GM18498 (cell line): ENCODE measurements at regions not wholly inside any gene's neighbourhood (a gene's known extent, or its start where the extent isn't known, plus 50 kb on each side); places are given as distances from the start of the nearest gene placed in this dataset.
"Not testable (repeated sequence)": the region's sequence is repeated elsewhere in the genome, so short reads cannot be mapped to it uniquely, and the experiment has no call there.

Source experiments
- ATAC-seq: cut with Tn5 transposase; IDR thresholded peaks from one replicate; pipeline ENCODE4 v1.9.1; 2021; ENCODE audit warnings: mild to moderate bottlenecking, moderate library complexity; ENCODE audit not compliant: unreplicated experiment

- no peak for ATAC-seq
These were observed 185.6 kb downstream of the C7orf25 start for GRCh38 chr7:42726066-42726785.

- ATAC-seq: no peak
These were observed 189.2 kb downstream of the C7orf25 start for GRCh38 chr7:42722716-42723115.

- ATAC-seq: no peak
These were observed 189.7 kb downstream of the C7orf25 start for GRCh38 chr7:42722198-42722597.

- no peak for ATAC-seq
These were observed 190.7 kb downstream of the C7orf25 start for GRCh38 chr7:42720991-42721796.

GRCh38 chr7:42720012-42720411, 191.9 kb downstream of the C7orf25 start:
- ATAC-seq: no peak

GRCh38 chr7:42718466-42718865, 193.4 kb downstream of the C7orf25 start:
- not testable (repeated sequence) for ATAC-seq

- no peak for ATAC-seq
These were observed 197.5 kb downstream of the C7orf25 start for GRCh38 chr7:42714356-42714755.

- ATAC-seq: no peak
These were observed 202.6 kb downstream of the C7orf25 start for GRCh38 chr7:42709284-42709683.

GRCh38 chr7:42704710-42705109, 207.2 kb downstream of the C7orf25 start:
- no peak for ATAC-seq

- ATAC-seq: no peak
These were observed 209.2 kb downstream of the C7orf25 start for GRCh38 chr7:42702647-42703046.

GRCh38 chr7:42700406-42701327, 211.2 kb downstream of the C7orf25 start:
- ATAC-seq: no peak

GRCh38 chr7:42699380-42700178, 212.3 kb downstream of the C7orf25 start:
- ATAC-seq: no peak

GRCh38 chr7:42698600-42699374, 213.1 kb downstream of the C7orf25 start:
- no peak for ATAC-seq

GRCh38 chr7:42694894-42695507, 216.9 kb downstream of the C7orf25 start:
- no peak for ATAC-seq

- no peak for ATAC-seq
These were observed 218.1 kb downstream of the C7orf25 start for GRCh38 chr7:42693722-42694121.

- no peak for ATAC-seq
These were observed 219.2 kb downstream of the C7orf25 start for GRCh38 chr7:42692621-42693020.

GRCh38 chr7:42690794-42691639, 220.9 kb downstream of the C7orf25 start:
- ATAC-seq: no peak

- ATAC-seq: no peak
These were observed 222.2 kb downstream of the C7orf25 start for GRCh38 chr7:42689626-42690025.
